RWPE1 (cell line): ENCODE measurements at regions not wholly inside any gene's neighbourhood (a gene's known extent, or its start where the extent isn't known, plus 50 kb on each side); places are given as distances from the start of the nearest gene placed in this dataset.
"Not testable (repeated sequence)": the region's sequence is repeated elsewhere in the genome, so short reads cannot be mapped to it uniquely, and the experiment has no call there.

Source experiments
- CTCF ChIA-PET: fragments of 350-600 bp; sonication (Branson Sonifier 250); formaldehyde crosslinking; extraction: SDS; loops from one replicate; lab custom pipeline; 2021; lab: Yijun Ruan, JAX
- POLR2A ChIA-PET: fragments of 400-600 bp; formaldehyde crosslinking; extraction: SDS; loops from one replicate; lab custom pipeline; 2020; ENCODE audit warnings: antibody characterized with exemption; ENCODE audit not compliant: low non-redundant PET; lab: Yijun Ruan, JAX
- DNase-seq: peaks from one replicate; pipeline ENCODE4 v3.0.0; 2012; ENCODE audit warnings: low spot score
- H3K27ac ChIP-seq: fragments of 450-650 bp; 2 replicates; pipeline ENCODE4 v1.5.1; 2017
- TF ChIP-seq, protein P1 (sequence below): fragments of 450-650 bp; conservative IDR thresholded peaks from 2 replicates; pipeline ENCODE4 v1.5.1; 2017; ENCODE audit warnings: low read depth, mild to moderate bottlenecking

DNA sequence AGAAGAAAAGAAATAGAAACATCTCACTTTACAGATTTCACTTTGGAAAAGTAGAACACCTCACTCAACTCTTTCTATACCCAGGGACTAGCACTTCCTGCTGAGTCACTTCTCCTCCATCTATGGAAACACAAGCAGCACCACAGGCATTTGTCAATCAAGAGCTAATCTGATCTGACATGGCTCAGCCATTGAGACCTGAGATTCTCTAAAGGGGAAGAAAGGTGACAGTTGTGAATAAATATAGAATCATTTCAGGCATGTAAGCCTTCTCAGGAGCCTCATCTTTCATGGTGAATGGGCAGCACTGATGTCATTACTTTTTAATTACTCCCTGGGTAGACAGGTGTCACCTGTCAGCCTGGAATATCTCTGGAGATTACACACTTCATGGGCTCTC lies 559.8 kb downstream of the HINT1 start:
- peak; percentile 26 for DNase-seq
- TF ChIP-seq, protein P1, sequence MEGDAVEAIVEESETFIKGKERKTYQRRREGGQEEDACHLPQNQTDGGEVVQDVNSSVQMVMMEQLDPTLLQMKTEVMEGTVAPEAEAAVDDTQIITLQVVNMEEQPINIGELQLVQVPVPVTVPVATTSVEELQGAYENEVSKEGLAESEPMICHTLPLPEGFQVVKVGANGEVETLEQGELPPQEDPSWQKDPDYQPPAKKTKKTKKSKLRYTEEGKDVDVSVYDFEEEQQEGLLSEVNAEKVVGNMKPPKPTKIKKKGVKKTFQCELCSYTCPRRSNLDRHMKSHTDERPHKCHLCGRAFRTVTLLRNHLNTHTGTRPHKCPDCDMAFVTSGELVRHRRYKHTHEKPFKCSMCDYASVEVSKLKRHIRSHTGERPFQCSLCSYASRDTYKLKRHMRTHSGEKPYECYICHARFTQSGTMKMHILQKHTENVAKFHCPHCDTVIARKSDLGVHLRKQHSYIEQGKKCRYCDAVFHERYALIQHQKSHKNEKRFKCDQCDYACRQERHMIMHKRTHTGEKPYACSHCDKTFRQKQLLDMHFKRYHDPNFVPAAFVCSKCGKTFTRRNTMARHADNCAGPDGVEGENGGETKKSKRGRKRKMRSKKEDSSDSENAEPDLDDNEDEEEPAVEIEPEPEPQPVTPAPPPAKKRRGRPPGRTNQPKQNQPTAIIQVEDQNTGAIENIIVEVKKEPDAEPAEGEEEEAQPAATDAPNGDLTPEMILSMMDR = no peak
- no peak overlapping the region for H3K27ac ChIP-seq
- POLR2A ChIA-PET = no interaction called here
- CTCF ChIA-PET = interaction anchor here (0.5 to 0.6 kb wide), 2 partner anchors 23 to 1478 kb away, joined by 3 to 4 read pairs; no protein-coding TSS in a partner anchor

DNA sequence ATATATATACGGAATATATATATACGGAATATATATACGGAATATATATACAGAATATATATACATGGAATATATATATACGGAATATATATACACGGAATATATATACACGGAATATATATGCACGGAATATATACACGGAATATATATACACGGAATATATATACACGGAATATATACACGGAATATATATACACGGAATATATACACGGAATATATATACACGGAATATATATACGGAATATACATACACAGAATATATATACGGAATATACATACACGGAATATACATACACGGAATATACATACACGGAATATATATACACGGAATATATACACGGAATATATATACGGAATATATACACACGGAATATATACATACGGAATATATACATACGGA lies 568.4 kb downstream of the HINT1 start:
- CTCF ChIA-PET, DNase-seq, H3K27ac ChIP-seq, POLR2A ChIA-PET: not testable (repeated sequence)

DNA sequence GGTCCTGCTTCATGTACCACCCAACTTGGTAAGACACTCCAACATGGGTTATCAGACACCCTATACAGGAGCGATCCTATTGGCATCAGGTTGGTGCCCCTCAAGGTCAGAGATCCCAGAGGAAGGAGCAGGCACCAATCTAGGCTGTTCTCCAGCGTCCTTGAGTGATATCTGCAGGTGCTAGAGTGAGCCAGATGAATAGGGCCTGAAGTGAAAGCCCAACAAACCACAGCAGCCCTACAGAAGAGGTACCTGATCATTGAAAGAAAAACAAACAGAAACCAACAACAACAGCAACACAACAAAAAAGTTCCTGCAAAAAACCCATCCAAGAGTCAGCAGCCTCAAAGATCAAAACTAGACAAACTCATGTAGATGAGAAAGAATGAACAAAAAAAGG lies 584.8 kb downstream of the HINT1 start:
- TF ChIP-seq, protein P1 = no peak
- ChIA-PET CTCF (no interaction called here), POLR2A (no interaction called here)
- no peak overlapping the region for H3K27ac ChIP-seq
- DNase-seq = no peak

DNA sequence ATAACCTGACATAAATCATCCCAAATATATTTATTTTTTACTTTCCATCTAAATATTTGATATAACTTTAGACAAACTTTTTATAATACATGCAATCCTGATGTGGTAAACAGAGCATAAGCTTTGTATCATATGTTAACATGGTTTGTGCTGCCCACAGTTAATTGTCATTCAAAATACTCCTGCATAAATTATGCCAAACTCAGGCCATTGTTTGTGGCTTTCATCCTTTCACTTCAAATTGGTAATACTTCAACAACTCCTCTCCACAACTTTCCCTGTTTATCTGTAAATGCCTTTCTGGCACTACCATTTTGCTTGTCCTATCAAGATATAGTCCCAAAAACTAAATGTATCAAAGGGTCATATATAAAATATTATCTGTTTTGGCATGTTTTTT lies 586.7 kb downstream of the HINT1 start:
- H3K27ac ChIP-seq = no peak overlapping the region
- no peak for DNase-seq
- TF ChIP-seq, protein P1 = no peak
- POLR2A ChIA-PET = no interaction called here
- CTCF ChIA-PET = interaction anchor here (0.6 kb wide), 1 partner anchor 293 kb away, joined by 4 read pairs; no protein-coding TSS in a partner anchor

DNA sequence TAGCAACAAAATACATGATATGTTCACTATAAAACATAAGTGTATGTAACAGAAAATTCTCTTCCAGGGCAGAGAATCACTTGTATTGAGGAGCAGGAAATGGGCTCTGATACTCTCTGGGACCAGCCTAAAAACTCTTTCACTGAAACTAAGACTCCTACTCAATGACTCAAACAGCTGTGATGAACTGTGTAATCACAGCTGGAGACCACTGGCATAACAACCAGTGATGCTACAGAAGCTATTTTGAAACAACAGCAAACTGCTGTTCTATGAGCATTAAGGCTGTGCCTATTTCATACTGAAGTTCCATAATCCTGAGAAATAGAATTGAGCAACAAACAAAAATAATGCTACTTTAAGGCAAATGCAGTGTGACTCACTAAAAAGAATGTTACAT lies 594.0 kb downstream of the HINT1 start:
- DNase-seq = no peak
- ChIA-PET POLR2A (no interaction called here), CTCF (interaction anchor here (0.6 kb wide), 1 partner anchor 13 kb away, joined by 3 read pairs; no protein-coding TSS in a partner anchor)
- TF ChIP-seq, protein P1 = no peak
- no peak overlapping the region for H3K27ac ChIP-seq

DNA sequence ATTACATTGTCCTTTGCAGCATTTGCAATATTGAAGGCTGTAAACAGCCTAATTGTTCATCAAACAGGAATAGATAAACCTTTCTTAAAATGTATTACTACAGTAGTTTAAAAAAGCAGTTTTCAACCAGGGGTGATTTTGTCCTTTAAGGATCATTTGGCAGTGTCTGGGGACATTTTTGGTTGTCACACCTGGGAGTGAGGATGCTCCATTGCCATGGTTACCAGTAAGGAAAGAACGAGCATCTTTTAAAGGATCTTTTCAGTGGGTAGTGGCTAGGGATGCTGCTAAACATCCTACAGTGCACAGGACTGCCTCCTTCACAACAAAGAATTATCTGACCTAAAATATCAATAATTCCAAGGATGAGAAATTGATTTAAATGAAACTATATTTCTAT lies 596.3 kb downstream of the HINT1 start:
- H3K27ac ChIP-seq = no peak overlapping the region
- TF ChIP-seq, protein P1 = no peak
- CTCF ChIA-PET = no interaction called here
- DNase-seq = no peak
- POLR2A ChIA-PET = no interaction called here

DNA sequence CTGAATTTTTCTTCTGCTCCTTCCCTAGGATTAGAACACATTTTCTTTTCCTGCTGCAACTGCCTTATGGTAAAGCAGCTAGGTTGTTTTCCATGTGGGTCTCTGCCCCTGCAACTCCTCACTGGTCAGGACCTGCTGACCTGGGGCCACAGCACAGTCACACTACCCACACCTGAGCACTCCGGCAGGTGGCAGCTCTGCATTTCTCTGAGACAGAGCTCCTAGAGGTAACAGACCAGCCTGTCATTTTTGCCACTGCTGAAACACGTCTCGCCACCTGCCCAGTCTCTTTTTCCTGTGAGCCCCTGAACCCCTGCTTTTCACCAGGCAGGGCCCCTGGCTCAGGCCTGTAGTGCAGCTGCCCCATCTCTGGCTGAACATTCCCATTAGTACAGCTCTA lies 609.6 kb downstream of the HINT1 start:
- H3K27ac ChIP-seq = no peak overlapping the region
- ChIA-PET CTCF (interaction anchor here (0.6 kb wide), 1 partner anchor 1426 kb away, joined by 4 read pairs; no protein-coding TSS in a partner anchor), POLR2A (no interaction called here)
- TF ChIP-seq, protein P1 = no peak
- DNase-seq = no peak
